ENCODE measurements at regions not wholly inside any gene's neighbourhood (a gene's known extent, or its start where the extent isn't known, plus 50 kb on each side); places are given as distances from the start of the nearest gene placed in this dataset.

DNA sequence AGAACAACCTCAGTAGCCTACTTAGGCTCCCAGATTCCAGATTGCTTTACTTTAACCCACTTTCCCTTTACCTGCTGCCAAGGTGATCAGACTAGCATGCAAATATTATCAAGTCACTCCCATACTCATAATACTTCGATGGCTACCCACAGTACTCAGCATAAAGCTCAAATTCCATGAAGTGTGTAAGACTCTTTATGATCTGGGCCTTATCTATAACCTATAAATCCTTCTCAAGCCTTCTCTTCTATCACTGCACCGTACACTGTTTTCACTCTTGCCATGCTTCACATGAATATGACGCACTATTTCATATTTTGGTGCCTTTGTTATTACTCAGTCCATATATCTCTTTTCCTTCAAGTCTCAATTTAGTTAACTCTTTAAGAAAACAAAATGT, 135.2 kb upstream of the TARS1 start:
- Histone ChIP-seq H3K27ac (peak overlapping the region in 2 of 4 donors; percentile 68 to 69), H3K36me3 (no peaks in the 10 kb centered on the region), H3K4me3 (no peak overlapping the region), H3K4me1 (peaks cover 0 to 64% (median 42%) of the 10 kb centered on the region in 4 donors), H3K27me3 (no peaks in the 10 kb centered on the region), H3K9me3 (no peaks in the 10 kb centered on the region)
- intact Hi-C loops (cut with DNase I): loop anchor here (5.0 kb wide), 1 partner anchor 67 kb away; no protein-coding TSS in a partner anchor
- 22 to 72% methylated on average over 3 of the region's 3 CpGs for WGBS, 2 donors
- no peak for DNase-seq
- no peak for TF ChIP-seq EP300 (IDR thresholded peaks at IDR 0.05)
- no peak for TF ChIP-seq POLR2A (IDR thresholded peaks at IDR 0.05)
- TF ChIP-seq, protein P1, sequence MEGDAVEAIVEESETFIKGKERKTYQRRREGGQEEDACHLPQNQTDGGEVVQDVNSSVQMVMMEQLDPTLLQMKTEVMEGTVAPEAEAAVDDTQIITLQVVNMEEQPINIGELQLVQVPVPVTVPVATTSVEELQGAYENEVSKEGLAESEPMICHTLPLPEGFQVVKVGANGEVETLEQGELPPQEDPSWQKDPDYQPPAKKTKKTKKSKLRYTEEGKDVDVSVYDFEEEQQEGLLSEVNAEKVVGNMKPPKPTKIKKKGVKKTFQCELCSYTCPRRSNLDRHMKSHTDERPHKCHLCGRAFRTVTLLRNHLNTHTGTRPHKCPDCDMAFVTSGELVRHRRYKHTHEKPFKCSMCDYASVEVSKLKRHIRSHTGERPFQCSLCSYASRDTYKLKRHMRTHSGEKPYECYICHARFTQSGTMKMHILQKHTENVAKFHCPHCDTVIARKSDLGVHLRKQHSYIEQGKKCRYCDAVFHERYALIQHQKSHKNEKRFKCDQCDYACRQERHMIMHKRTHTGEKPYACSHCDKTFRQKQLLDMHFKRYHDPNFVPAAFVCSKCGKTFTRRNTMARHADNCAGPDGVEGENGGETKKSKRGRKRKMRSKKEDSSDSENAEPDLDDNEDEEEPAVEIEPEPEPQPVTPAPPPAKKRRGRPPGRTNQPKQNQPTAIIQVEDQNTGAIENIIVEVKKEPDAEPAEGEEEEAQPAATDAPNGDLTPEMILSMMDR (IDR thresholded peaks at IDR 0.05): no peak
- TF ChIP-seq POLR2AphosphoS5 (IDR thresholded peaks at IDR 0.05): no peak

DNA sequence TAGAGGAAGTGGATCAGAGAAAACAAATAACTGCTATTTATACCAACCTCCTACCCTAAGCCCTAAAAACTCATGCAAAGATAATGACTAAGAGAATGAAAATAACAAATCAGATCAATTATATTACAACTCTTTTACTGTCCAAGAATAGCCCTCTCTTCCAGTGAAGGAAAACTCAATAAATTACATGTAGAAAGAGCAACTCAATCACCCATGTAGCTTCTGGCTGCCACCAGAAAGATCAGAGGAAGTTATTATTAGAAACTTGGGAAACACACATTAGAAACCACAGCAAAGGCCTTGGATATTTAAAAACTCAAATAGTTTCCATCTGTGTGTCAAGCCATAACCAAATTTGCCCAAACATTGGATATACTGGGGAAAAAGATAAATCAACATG, 134.0 kb upstream of the TARS1 start:
- peaks cover 0 to 61% (median 41%) of the 10 kb centered on the region in 4 donors for H3K4me1 ChIP-seq
- DNase-seq: no peak
- no peaks in the 10 kb centered on the region for H3K9me3 ChIP-seq
- no peaks in the 10 kb centered on the region for H3K27me3 ChIP-seq
- peak overlapping the region in 3 of 4 donors; percentile 68 to 71 (median 69) for H3K27ac ChIP-seq
- no peak overlapping the region for H3K4me3 ChIP-seq
- TF ChIP-seq POLR2AphosphoS5 (IDR thresholded peaks at IDR 0.05) (no peak), EP300 (IDR thresholded peaks at IDR 0.05) (no peak), POLR2A (IDR thresholded peaks at IDR 0.05) (no peak)
- TF ChIP-seq, protein P1 (IDR thresholded peaks at IDR 0.05): no peak
- intact Hi-C loops (cut with DNase I): loop anchor here (5.0 kb wide), 1 partner anchor 66 kb away; no protein-coding TSS in a partner anchor
- H3K36me3 ChIP-seq: no peaks in the 10 kb centered on the region

GRCh38 chr5:33308586-33308985, 132.2 kb upstream of the TARS1 start:
- TF ChIP-seq POLR2AphosphoS5 (IDR thresholded peaks at IDR 0.05) (peak in 1 of 4 donors; percentile 7), EP300 (IDR thresholded peaks at IDR 0.05) (no peak), POLR2A (IDR thresholded peaks at IDR 0.05) (no peak)
- TF ChIP-seq, protein P1 (IDR thresholded peaks at IDR 0.05): no peak
- intact Hi-C loops (cut with DNase I): loop anchor here (5.0 kb wide), 1 partner anchor 64 kb away; no protein-coding TSS in a partner anchor
- 64 to 71% methylated on average over 1 of the region's 1 CpG for WGBS, 2 donors
- no peak overlapping the region for H3K4me3 ChIP-seq
- no peaks in the 10 kb centered on the region for H3K27me3 ChIP-seq
- H3K27ac ChIP-seq: peak overlapping the region in 3 of 4 donors; percentile 68 to 71 (median 69)
- no peaks in the 10 kb centered on the region for H3K36me3 ChIP-seq
- H3K4me1 ChIP-seq: peaks cover 0 to 66% (median 46%) of the 10 kb centered on the region in 4 donors
- H3K9me3 ChIP-seq: no peaks in the 10 kb centered on the region
- DNase-seq: no peak

DNA sequence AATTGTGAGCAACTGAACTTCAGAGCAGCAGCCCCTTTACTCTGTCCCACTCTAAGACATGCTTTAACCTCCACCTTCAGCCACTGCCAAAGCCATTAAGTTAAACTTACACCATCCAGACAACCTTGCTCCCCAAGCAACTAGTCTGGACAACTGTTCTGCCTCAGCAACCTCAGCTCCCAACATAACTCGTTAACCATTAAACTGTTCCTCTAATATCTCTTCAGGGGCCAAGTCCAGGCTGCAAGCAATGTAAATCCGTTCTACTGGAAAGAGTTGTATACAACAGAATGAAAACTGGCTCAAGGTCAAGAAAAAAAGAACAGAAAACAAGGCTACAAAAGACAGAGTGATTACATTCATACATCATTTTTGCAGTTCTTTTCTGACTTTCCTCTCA, 131.7 kb upstream of the TARS1 start:
- H3K27me3 ChIP-seq: no peaks in the 10 kb centered on the region
- WGBS, 2 donors: 10 to 43% methylated on average over 2 of the region's 2 CpGs
- peaks cover 0 to 63% (median 44%) of the 10 kb centered on the region in 4 donors for H3K4me1 ChIP-seq
- H3K4me3 ChIP-seq: no peak overlapping the region
- no peaks in the 10 kb centered on the region for H3K36me3 ChIP-seq
- DNase-seq: no peak
- H3K27ac ChIP-seq: peak overlapping the region in 3 of 4 donors; percentile 68 to 71 (median 69)
- no peaks in the 10 kb centered on the region for H3K9me3 ChIP-seq
- intact Hi-C loops (cut with DNase I): loop anchor here (5.0 kb wide), 1 partner anchor 63 kb away; no protein-coding TSS in a partner anchor
- TF ChIP-seq POLR2AphosphoS5 (IDR thresholded peaks at IDR 0.05) (no peak), EP300 (IDR thresholded peaks at IDR 0.05) (no peak), POLR2A (IDR thresholded peaks at IDR 0.05) (no peak)
- TF ChIP-seq, protein P1 (IDR thresholded peaks at IDR 0.05): no peak
